IMR-90 (cell line): ENCODE measurements at regions not wholly inside any gene's neighbourhood (a gene's known extent, or its start where the extent isn't known, plus 50 kb on each side); places are given as distances from the start of the nearest gene placed in this dataset.

Experiments used
- ATAC-seq: fragments of 200-7000 bp; cut with Tn5 transposase; 2 replicates; pipeline ENCODE4 v1.9.1; 2020; ENCODE audit warnings: low read depth, mild to moderate bottlenecking, moderate library complexity
- BruUV-seq: library from RNA; stranded (reverse); fragments of 400-500 nt; replicated peaks from 2 replicates; lab custom pipeline; 2021; lab: Mats Ljungman, UMichigan
- CTCF ChIA-PET: fragments of 300-600 bp; formaldehyde crosslinking; extraction: SDS; loops from one replicate; lab custom pipeline; 2021; ENCODE audit warnings: antibody characterized with exemption; lab: Yijun Ruan, JAX
- POLR2A ChIA-PET: fragments of 300-600 bp; sonication (Branson Sonifier 250); formaldehyde crosslinking; loops from one replicate; lab custom pipeline; 2022; ENCODE audit warnings: antibody characterized with exemption; ENCODE audit not compliant: unreplicated experiment; lab: Charles Lee
- DNase-seq: peaks from one replicate; pipeline ENCODE4 v3.0.0; 2013
- H2AFZ ChIP-seq: replicated peaks from 2 replicates; pipeline ENCODE3; 2013; ENCODE audit warnings: low read length, mild to moderate bottlenecking; ENCODE audit not compliant: poor library complexity
- H2AK5ac ChIP-seq: 2 replicates; pipeline ENCODE4 v1.6.1; 2013; ENCODE audit warnings: low read depth, low read length, inconsistent platforms
- H2AK9ac ChIP-seq: replicated peaks from 2 replicates; pipeline ENCODE3; 2013; ENCODE audit warnings: mild to moderate bottlenecking, low read depth, low read length, moderate library complexity; ENCODE audit not compliant: poor library complexity
- H2BK120ac ChIP-seq: 2 replicates; pipeline ENCODE4 v1.6.1; 2013; ENCODE audit warnings: low read depth, low read length, inconsistent platforms
- H2BK15ac ChIP-seq: 3 replicates; pipeline ENCODE4 v1.6.1; 2013; ENCODE audit warnings: low read depth, low read length, inconsistent platforms
- H2BK20ac ChIP-seq: 2 replicates; pipeline ENCODE4 v1.6.1; 2013; ENCODE audit warnings: low read depth, mild to moderate bottlenecking, inconsistent platforms, low read length, moderate library complexity
- H2BK5ac ChIP-seq: 2 replicates; pipeline ENCODE4 v1.6.1; 2013; ENCODE audit warnings: mild to moderate bottlenecking, low read depth, low read length, inconsistent platforms; ENCODE audit not compliant: poor library complexity, severe bottlenecking
- H3K14ac ChIP-seq: replicated peaks from 2 replicates; pipeline ENCODE4 v1.6.1; 2013; ENCODE audit warnings: low read depth, low read length, inconsistent platforms
- H3K18ac ChIP-seq: 2 replicates; pipeline ENCODE4 v1.6.1; 2013; ENCODE audit warnings: low read depth, low read length, control low read depth
- H3K23ac ChIP-seq: 2 replicates; pipeline ENCODE4 v1.6.1; 2013; ENCODE audit warnings: low read depth, low read length, inconsistent platforms
- H3K27ac ChIP-seq: 2 replicates; pipeline ENCODE4 v1.5.1; 2013; ENCODE audit warnings: mild to moderate bottlenecking, control low read depth, low read length; ENCODE audit not compliant: insufficient read depth
- H3K27me3 ChIP-seq: 2 replicates; pipeline ENCODE4 v1.6.1; 2013; ENCODE audit warnings: low read length; ENCODE audit not compliant: control insufficient read depth, insufficient read depth
- H3K36me3 ChIP-seq: 2 replicates; pipeline ENCODE4 v1.6.1; 2013; ENCODE audit warnings: low read length, mixed read lengths; ENCODE audit not compliant: control insufficient read depth, insufficient read depth
- H3K4ac ChIP-seq: 2 replicates; pipeline ENCODE4 v1.6.1; 2013; ENCODE audit warnings: low read depth, low read length, inconsistent platforms
- H3K4me1 ChIP-seq: 2 replicates; pipeline ENCODE4 v1.6.1; 2013; ENCODE audit warnings: low read length, mixed read lengths; ENCODE audit not compliant: control insufficient read depth, insufficient read depth
- H3K4me2 ChIP-seq: 2 replicates; pipeline ENCODE4 v1.6.1; 2013; ENCODE audit warnings: low read depth, mild to moderate bottlenecking, control low read depth, low read length, moderate library complexity
- H3K4me3 ChIP-seq: 2 replicates; pipeline ENCODE4 v1.5.1; 2013; ENCODE audit warnings: low read depth, mild to moderate bottlenecking, control low read depth, low read length, moderate library complexity; ENCODE audit not compliant: insufficient read depth
- H3K56ac ChIP-seq: 2 replicates; pipeline ENCODE4 v1.6.1; 2013; ENCODE audit warnings: low read length, inconsistent platforms; ENCODE audit not compliant: insufficient read depth; ENCODE audit errors: extremely low read depth
- H3K79me1 ChIP-seq, 2 experiments: 2 replicates each; pipeline ENCODE4 v1.6.1; 2013; ENCODE audit warnings: low read length in 2 of 2, inconsistent platforms in 1 of 2, low read depth in 1 of 2
- H3K9ac ChIP-seq: 2 replicates; pipeline ENCODE4 v1.6.1; 2013; ENCODE audit warnings: low read depth, low read length, control low read depth
- H3K9me1 ChIP-seq: 2 replicates; pipeline ENCODE4 v1.6.1; 2013; ENCODE audit warnings: low read length, inconsistent platforms; ENCODE audit not compliant: insufficient read depth
- H3K9me3 ChIP-seq: 2 replicates; pipeline ENCODE4 v1.6.1; 2013; ENCODE audit warnings: low read length; ENCODE audit not compliant: control insufficient read depth, insufficient read depth
- H4K20me1 ChIP-seq: 2 replicates; pipeline ENCODE4 v1.6.1; 2013; ENCODE audit warnings: low read length, inconsistent platforms; ENCODE audit not compliant: insufficient read depth
- H4K5ac ChIP-seq: 2 replicates; pipeline ENCODE4 v1.6.1; 2013; ENCODE audit warnings: mild to moderate bottlenecking, low read depth, low read length, control low read depth
- H4K8ac ChIP-seq, 2 experiments: 2 replicates each; pipeline ENCODE4 v1.6.1; 2013; ENCODE audit warnings: low read depth in 2 of 2, low read length in 2 of 2, control low read depth in 1 of 2, inconsistent platforms in 1 of 2
- H4K91ac ChIP-seq: 2 replicates; pipeline ENCODE4 v1.6.1; 2013; ENCODE audit warnings: low read depth, low read length, inconsistent platforms; ENCODE audit not compliant: insufficient read depth
- BHLHE40 ChIP-seq: fragments of 150-350 bp; IDR thresholded peaks from 2 replicates; pipeline ENCODE4 v1.6.1; 2016; ENCODE audit warnings: mild to moderate bottlenecking, low read depth, low read length
- CEBPB ChIP-seq: IDR thresholded peaks from 2 replicates; pipeline ENCODE4 v1.6.1; 2012; ENCODE audit warnings: low read depth, low read length, improper control_type of control experiment
- CHD1 ChIP-seq: IDR thresholded peaks from 2 replicates; pipeline ENCODE4 v1.6.1; 2012; ENCODE audit warnings: low read depth, low read length, improper control_type of control experiment
- FOS ChIP-seq: fragments of 150-350 bp; IDR thresholded peaks from 2 replicates; pipeline ENCODE4 v1.6.1; 2016; ENCODE audit warnings: low read depth, low read length
- MAFK ChIP-seq: IDR thresholded peaks from 2 replicates; pipeline ENCODE4 v1.6.1; 2012; ENCODE audit warnings: low read depth, low read length, improper control_type of control experiment
- MAZ ChIP-seq: IDR thresholded peaks from 2 replicates; pipeline ENCODE4 v1.6.1; 2012; ENCODE audit warnings: low read depth, mild to moderate bottlenecking, low read length, improper control_type of control experiment, moderate library complexity, borderline replicate concordance
- MXI1 ChIP-seq: IDR thresholded peaks from 2 replicates; pipeline ENCODE4 v1.6.1; 2012; ENCODE audit warnings: low read depth, mild to moderate bottlenecking, low read length, moderate library complexity, borderline replicate concordance
- NFE2L2 ChIP-seq: fragments of 150-350 bp; IDR thresholded peaks from 2 replicates; pipeline ENCODE4 v1.6.1; 2016; ENCODE audit warnings: low read depth, mild to moderate bottlenecking, low read length
- POLR2A ChIP-seq: IDR thresholded peaks from 2 replicates; pipeline ENCODE4 v1.6.1; 2012; ENCODE audit warnings: mild to moderate bottlenecking, low read depth, low read length
- RAD21 ChIP-seq: IDR thresholded peaks from 2 replicates; pipeline ENCODE4 v1.6.1; 2012; ENCODE audit warnings: low read length, improper control_type of control experiment
- RCOR1 ChIP-seq: IDR thresholded peaks from 2 replicates; pipeline ENCODE4 v1.6.1; 2012; ENCODE audit warnings: mild to moderate bottlenecking, low read length, improper control_type of control experiment; ENCODE audit not compliant: insufficient replicate concordance
- RFX5 ChIP-seq: IDR thresholded peaks from 2 replicates; pipeline ENCODE4 v1.8.0; 2012; ENCODE audit warnings: low read depth, mild to moderate bottlenecking, low read length, moderate library complexity
- SMC3 ChIP-seq: fragments of 150-350 bp; IDR thresholded peaks from 2 replicates; pipeline ENCODE4 v1.6.1; 2016; ENCODE audit warnings: low read depth, mild to moderate bottlenecking, antibody characterized with exemption, low read length, moderate library complexity
- WGBS, 2 experiments: methylation state at CpG; one replicate each; pipeline versions ENCODE4 v1.1.5 to v1.1.7; 2013; ENCODE audit warnings: missing lambda C conversion rate in 2 of 2; ENCODE audit not compliant: insufficient read length in 1 of 2; ENCODE audit errors: extremely low coverage in 2 of 2; 5-methylcytosine and 5-hydroxymethylcytosine counted together
- dilution Hi-C: fragments of 300-500 bp; cut with HindIII; formaldehyde crosslinking; loops from one replicate; pipeline ENCODE4 v1.14.3; 2018; ENCODE audit warnings: low sequenced_read_pairs; ENCODE audit not compliant: unreplicated experiment
- in situ Hi-C: fragments of 300-500 bp; cut with MboI; formaldehyde crosslinking; loops from 3 replicates; pipeline ENCODE4 v1.14.3; 2019; ENCODE audit warnings: low sequenced_read_pairs, inconsistent platforms, mixed read lengths
- intact Hi-C: fragments of 100-400 bp; cut with micrococcal nuclease; formaldehyde crosslinking; loops from 2 replicates; pipeline ENCODE4 v1.10.0; 2022
- TF ChIP-seq, protein P1 (sequence below): fragments of 150-350 bp; IDR thresholded peaks from 2 replicates; pipeline ENCODE4 v1.6.1; 2016; ENCODE audit warnings: low read depth, mild to moderate bottlenecking, low read length, moderate library complexity, borderline replicate concordance
- TF ChIP-seq, protein P2 (sequence below): conservative IDR thresholded peaks from 2 replicates; pipeline ENCODE4 v1.5.1; 2012; ENCODE audit warnings: mild to moderate bottlenecking, low read depth, low read length, improper control_type of control experiment
- TF ChIP-seq, protein P3 (sequence below): fragments of 150-350 bp; IDR thresholded peaks from 2 replicates; pipeline ENCODE4 v1.6.1; 2017; ENCODE audit warnings: mild to moderate bottlenecking, antibody characterized with exemption, low read length, low read depth

DNA sequence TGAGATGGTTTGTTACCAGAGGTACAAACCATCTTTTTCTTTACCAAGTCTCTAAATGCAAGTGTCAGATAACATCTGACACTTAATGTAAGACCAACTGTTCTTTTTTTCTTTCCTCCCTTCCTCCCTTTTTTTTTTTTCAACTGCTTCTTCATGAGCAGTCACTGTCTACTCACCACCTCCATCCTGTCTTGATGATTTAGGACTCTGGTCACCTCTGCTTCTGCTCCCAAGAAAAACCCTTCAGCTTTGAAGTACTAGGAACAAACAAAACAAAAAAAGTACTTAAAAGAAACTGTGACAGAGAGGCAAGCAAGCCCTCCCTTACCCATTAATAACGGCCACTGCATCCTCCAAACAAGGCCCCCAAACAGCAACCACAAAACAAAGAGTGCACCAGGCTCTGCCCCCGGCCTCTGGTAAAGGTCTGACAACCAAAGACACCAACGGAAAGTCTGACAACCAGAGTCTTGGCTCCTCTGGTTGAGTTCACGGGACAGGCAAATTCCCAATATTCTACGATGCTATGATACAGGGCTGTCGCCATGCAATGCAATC lies 141.0 kb downstream of the ARL4C start:
- Histone ChIP-seq H4K91ac (no peak overlapping the region), H2AFZ (no peak overlapping the region), H3K36me3 (no peaks in the 10 kb centered on the region), H3K4me1 (no peaks in the 10 kb centered on the region; the same call in 1 of the 2 replicates), H2BK120ac (no peak overlapping the region), H3K4ac (no peak overlapping the region), H3K56ac (no peak overlapping the region), H2AK5ac (no peak overlapping the region), H4K20me1 (no peaks in the 10 kb centered on the region), H4K8ac (no peak overlapping the region), H3K9ac (no peak overlapping the region), H3K4me2 (no peak overlapping the region), H2BK20ac (no peak overlapping the region), H2AK9ac (no peak overlapping the region), H3K9me3 (no peaks in the 10 kb centered on the region), H3K9me1 (no peaks in the 10 kb centered on the region), H2BK15ac (no peak overlapping the region), H3K4me3 (no peak overlapping the region), H3K27ac (no peak overlapping the region), H3K18ac (no peak overlapping the region), H3K27me3 (peaks cover 8% of the 10 kb centered on the region), H4K5ac (no peak overlapping the region), H3K14ac (no peak overlapping the region), H2BK5ac (no peak overlapping the region), H3K79me1 (no peaks in the 10 kb centered on the region), H3K23ac (no peak overlapping the region)
- no CpG with 5 or more reads among the region's 6 CpGs for WGBS, 2 experiments
- ATAC-seq (no peak), DNase-seq (no peak)
- ChIA-PET POLR2A (no interaction called here), CTCF (no interaction called here)
- dilution Hi-C loops (no loop called here), in situ Hi-C loops (no loop called here), intact Hi-C loops (no loop called here)
- BruUV-seq, result no TSS peak
- TF ChIP-seq MXI1 (no peak), BHLHE40 (no peak), MAZ (no peak), MAFK (no peak), NFE2L2 (no peak), RAD21 (no peak), CEBPB (no peak), POLR2A (no peak), SMC3 (no peak), RCOR1 (no peak), CHD1 (no peak), FOS (no peak), RFX5 (no peak)
- TF ChIP-seq, protein P1, sequence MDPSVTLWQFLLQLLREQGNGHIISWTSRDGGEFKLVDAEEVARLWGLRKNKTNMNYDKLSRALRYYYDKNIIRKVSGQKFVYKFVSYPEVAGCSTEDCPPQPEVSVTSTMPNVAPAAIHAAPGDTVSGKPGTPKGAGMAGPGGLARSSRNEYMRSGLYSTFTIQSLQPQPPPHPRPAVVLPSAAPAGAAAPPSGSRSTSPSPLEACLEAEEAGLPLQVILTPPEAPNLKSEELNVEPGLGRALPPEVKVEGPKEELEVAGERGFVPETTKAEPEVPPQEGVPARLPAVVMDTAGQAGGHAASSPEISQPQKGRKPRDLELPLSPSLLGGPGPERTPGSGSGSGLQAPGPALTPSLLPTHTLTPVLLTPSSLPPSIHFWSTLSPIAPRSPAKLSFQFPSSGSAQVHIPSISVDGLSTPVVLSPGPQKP, result no peak
- TF ChIP-seq, protein P2, sequence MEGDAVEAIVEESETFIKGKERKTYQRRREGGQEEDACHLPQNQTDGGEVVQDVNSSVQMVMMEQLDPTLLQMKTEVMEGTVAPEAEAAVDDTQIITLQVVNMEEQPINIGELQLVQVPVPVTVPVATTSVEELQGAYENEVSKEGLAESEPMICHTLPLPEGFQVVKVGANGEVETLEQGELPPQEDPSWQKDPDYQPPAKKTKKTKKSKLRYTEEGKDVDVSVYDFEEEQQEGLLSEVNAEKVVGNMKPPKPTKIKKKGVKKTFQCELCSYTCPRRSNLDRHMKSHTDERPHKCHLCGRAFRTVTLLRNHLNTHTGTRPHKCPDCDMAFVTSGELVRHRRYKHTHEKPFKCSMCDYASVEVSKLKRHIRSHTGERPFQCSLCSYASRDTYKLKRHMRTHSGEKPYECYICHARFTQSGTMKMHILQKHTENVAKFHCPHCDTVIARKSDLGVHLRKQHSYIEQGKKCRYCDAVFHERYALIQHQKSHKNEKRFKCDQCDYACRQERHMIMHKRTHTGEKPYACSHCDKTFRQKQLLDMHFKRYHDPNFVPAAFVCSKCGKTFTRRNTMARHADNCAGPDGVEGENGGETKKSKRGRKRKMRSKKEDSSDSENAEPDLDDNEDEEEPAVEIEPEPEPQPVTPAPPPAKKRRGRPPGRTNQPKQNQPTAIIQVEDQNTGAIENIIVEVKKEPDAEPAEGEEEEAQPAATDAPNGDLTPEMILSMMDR, result no peak
- TF ChIP-seq, protein P3, sequence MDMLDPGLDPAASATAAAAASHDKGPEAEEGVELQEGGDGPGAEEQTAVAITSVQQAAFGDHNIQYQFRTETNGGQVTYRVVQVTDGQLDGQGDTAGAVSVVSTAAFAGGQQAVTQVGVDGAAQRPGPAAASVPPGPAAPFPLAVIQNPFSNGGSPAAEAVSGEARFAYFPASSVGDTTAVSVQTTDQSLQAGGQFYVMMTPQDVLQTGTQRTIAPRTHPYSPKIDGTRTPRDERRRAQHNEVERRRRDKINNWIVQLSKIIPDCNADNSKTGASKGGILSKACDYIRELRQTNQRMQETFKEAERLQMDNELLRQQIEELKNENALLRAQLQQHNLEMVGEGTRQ, result no peak
